KOPT-K1 (cell line): ENCODE measurements at regions not wholly inside any gene's neighbourhood (a gene's known extent, or its start where the extent isn't known, plus 50 kb on each side); places are given as distances from the start of the nearest gene placed in this dataset.

Experiments
- H3K27ac ChIP-seq: fragments of 200-600 bp; sonication (generic); 2 replicates; pipeline ENCODE4 v1.5.1; 2016; ENCODE audit warnings: antibody characterized with exemption, mild to moderate bottlenecking, low read depth, low read length; ENCODE audit not compliant: poor library complexity, severe bottlenecking
- H3K36me3 ChIP-seq: fragments of 200-600 bp; sonication (generic); 2 replicates; pipeline ENCODE4 v1.5.1; 2017; ENCODE audit warnings: antibody characterized with exemption, mild to moderate bottlenecking, low read length, moderate library complexity; ENCODE audit not compliant: insufficient read depth
- H3K9me3 ChIP-seq: fragments of 200-600 bp; sonication (generic); 2 replicates; pipeline ENCODE4 v1.5.1; 2017; ENCODE audit warnings: antibody characterized with exemption, low read length, mild to moderate bottlenecking; ENCODE audit not compliant: insufficient read depth, poor library complexity, severe bottlenecking

DNA sequence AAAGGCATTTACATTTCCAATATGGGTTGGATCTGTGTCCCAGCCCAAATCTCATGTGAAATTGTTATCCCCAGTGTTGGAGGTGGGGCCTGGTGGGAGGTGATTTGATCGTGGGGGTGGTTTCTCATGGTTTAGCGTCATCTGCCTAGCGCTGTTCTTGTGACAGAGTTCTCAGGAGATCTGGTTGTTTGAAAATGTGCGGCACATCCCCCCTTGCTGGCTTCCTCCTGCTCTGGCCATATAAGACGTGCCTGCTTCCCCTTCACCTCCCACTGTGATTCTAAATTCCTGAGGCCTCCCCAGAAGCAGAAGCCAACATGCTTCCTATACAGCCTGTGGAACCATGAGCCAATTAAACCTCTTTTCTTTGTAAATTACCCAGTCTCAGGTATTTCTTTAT, 126.2 kb upstream of the FNDC3A start:
- Histone ChIP-seq H3K9me3 (no peaks in the 10 kb centered on the region), H3K36me3 (no peaks in the 10 kb centered on the region), H3K27ac (no peak overlapping the region)

DNA sequence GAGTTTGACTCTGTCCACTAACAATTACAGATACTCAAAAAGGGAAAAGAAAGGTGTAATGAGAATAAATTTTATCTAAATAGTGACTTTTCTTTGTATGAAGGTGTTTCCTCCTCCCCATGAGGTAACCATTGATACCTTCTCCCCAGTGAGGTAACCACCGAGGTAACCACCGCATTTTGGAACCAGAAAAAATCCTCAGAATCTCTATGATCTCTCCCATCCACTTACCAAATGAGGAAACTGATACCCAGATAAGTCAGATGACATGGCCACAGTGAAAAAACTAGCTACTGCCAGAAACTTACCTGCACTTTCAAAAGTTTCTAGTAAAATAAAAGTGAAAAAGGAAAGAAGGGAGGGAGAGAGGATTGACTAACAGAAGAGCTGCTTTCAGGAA, 124.0 kb upstream of the FNDC3A start:
- Histone ChIP-seq H3K36me3 (no peaks in the 10 kb centered on the region), H3K9me3 (no peaks in the 10 kb centered on the region), H3K27ac (no peak overlapping the region)

GRCh38 chr13:48852911-48853727, 122.6 kb upstream of the FNDC3A start:
- Histone ChIP-seq H3K27ac (no peak overlapping the region), H3K36me3 (no peaks in the 10 kb centered on the region), H3K9me3 (no peaks in the 10 kb centered on the region)

GRCh38 chr13:48853728-48854102, 122.0 kb upstream of the FNDC3A start:
- Histone ChIP-seq H3K36me3 (no peaks in the 10 kb centered on the region), H3K9me3 (no peaks in the 10 kb centered on the region), H3K27ac (no peak overlapping the region)

GRCh38 chr13:48857576-48857975, 118.1 kb upstream of the FNDC3A start:
- Histone ChIP-seq H3K27ac (no peak overlapping the region), H3K36me3 (no peaks in the 10 kb centered on the region)

GRCh38 chr13:48858122-48858902, 117.4 kb upstream of the FNDC3A start:
- H3K9me3 ChIP-seq, result no peaks in the 10 kb centered on the region
- H3K27ac ChIP-seq, result no peak overlapping the region
- no peaks in the 10 kb centered on the region for H3K36me3 ChIP-seq

More at GRCh38 chr13:48857576-48857975, 118.1 kb upstream of the FNDC3A start:
- no peaks in the 10 kb centered on the region for H3K9me3 ChIP-seq

GRCh38 chr13:48859272-48860105, 116.2 kb upstream of the FNDC3A start:
- Histone ChIP-seq H3K36me3 (no peaks in the 10 kb centered on the region), H3K27ac (no peak overlapping the region), H3K9me3 (no peaks in the 10 kb centered on the region)

- H3K36me3 ChIP-seq, result no peaks in the 10 kb centered on the region
- no peak overlapping the region for H3K27ac ChIP-seq
- H3K9me3 ChIP-seq, result no peaks in the 10 kb centered on the region
These were observed 115.3 kb upstream of the FNDC3A start for GRCh38 chr13:48860364-48860763.

- Histone ChIP-seq H3K36me3 (no peaks in the 10 kb centered on the region), H3K27ac (no peak overlapping the region), H3K9me3 (no peaks in the 10 kb centered on the region)
These were observed 113.1 kb upstream of the FNDC3A start for GRCh38 chr13:48862572-48862971.

GRCh38 chr13:48864100-48864499, 111.6 kb upstream of the FNDC3A start:
- Histone ChIP-seq H3K36me3 (no peaks in the 10 kb centered on the region), H3K9me3 (no peaks in the 10 kb centered on the region), H3K27ac (no peak overlapping the region)

GRCh38 chr13:48866249-48866648, 109.5 kb upstream of the FNDC3A start:
- Histone ChIP-seq H3K27ac (no peak overlapping the region), H3K36me3 (no peaks in the 10 kb centered on the region), H3K9me3 (no peaks in the 10 kb centered on the region)

DNA sequence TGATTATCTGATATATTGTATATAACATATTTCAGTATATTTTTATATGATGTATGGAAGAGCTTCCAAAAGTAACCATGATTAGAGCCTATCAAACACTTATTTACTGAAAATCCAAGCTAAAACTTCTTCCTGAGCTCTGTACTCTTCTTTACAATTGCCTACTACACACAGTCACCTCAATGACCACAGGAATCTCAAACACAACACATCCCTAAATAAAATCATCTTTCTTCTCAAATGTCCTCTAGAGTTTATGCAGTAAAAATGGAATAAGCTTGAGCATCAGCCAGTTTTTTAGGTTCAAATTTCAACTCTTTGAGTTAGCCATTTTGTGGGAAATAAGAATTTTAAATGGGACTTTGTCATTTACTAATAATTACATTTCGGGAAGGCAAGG, 102.6 kb upstream of the FNDC3A start:
- Histone ChIP-seq H3K9me3 (no peaks in the 10 kb centered on the region), H3K36me3 (no peaks in the 10 kb centered on the region), H3K27ac (no peak overlapping the region)

GRCh38 chr13:48873587-48873986, 102.1 kb upstream of the FNDC3A start:
- Histone ChIP-seq H3K9me3 (no peaks in the 10 kb centered on the region), H3K36me3 (no peaks in the 10 kb centered on the region), H3K27ac (no peak overlapping the region)

GRCh38 chr13:48874165-48874564, 101.5 kb upstream of the FNDC3A start:
- no peak overlapping the region for H3K27ac ChIP-seq
- H3K36me3 ChIP-seq, result no peaks in the 10 kb centered on the region
- H3K9me3 ChIP-seq, result no peaks in the 10 kb centered on the region

GRCh38 chr13:48875047-48875446, 100.7 kb upstream of the FNDC3A start:
- no peaks in the 10 kb centered on the region for H3K36me3 ChIP-seq
- no peak overlapping the region for H3K27ac ChIP-seq
- H3K9me3 ChIP-seq, result no peaks in the 10 kb centered on the region
